ENCODE measurements at regions not wholly inside any gene's neighbourhood (a gene's known extent, or its start where the extent isn't known, plus 50 kb on each side); places are given as distances from the start of the nearest gene placed in this dataset.
A peak's percentile ranks its signal among the peaks of the same experiment; 100 is the strongest.

DNA sequence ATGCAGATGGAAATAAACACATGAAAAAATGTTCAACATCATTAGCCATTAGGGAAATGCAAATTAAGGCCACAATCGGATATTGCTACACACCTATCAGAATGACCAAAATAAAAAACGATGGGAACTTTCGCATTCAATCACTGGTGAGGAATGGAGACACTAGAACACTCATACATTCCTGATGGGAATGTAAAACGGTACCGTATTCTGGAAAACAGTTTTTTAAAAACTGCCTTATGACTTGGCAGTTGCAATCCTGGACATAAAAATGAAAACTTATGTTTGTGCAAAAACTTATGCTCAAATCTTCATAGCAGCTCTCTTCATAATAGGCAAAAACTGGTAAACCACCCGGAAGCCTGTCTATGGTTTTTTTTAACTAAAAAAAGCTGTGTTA, 146.0 kb downstream of the CEBPB start:
- TF ChIP-seq, protein P1, sequence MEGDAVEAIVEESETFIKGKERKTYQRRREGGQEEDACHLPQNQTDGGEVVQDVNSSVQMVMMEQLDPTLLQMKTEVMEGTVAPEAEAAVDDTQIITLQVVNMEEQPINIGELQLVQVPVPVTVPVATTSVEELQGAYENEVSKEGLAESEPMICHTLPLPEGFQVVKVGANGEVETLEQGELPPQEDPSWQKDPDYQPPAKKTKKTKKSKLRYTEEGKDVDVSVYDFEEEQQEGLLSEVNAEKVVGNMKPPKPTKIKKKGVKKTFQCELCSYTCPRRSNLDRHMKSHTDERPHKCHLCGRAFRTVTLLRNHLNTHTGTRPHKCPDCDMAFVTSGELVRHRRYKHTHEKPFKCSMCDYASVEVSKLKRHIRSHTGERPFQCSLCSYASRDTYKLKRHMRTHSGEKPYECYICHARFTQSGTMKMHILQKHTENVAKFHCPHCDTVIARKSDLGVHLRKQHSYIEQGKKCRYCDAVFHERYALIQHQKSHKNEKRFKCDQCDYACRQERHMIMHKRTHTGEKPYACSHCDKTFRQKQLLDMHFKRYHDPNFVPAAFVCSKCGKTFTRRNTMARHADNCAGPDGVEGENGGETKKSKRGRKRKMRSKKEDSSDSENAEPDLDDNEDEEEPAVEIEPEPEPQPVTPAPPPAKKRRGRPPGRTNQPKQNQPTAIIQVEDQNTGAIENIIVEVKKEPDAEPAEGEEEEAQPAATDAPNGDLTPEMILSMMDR (IDR thresholded peaks at IDR 0.05; ENCODE audit: borderline replicate concordance, insufficient read depth, low read depth, low read length): no peak
- no peak overlapping the region for H3K4me3 ChIP-seq (ENCODE audit: low read depth, low read length)

DNA sequence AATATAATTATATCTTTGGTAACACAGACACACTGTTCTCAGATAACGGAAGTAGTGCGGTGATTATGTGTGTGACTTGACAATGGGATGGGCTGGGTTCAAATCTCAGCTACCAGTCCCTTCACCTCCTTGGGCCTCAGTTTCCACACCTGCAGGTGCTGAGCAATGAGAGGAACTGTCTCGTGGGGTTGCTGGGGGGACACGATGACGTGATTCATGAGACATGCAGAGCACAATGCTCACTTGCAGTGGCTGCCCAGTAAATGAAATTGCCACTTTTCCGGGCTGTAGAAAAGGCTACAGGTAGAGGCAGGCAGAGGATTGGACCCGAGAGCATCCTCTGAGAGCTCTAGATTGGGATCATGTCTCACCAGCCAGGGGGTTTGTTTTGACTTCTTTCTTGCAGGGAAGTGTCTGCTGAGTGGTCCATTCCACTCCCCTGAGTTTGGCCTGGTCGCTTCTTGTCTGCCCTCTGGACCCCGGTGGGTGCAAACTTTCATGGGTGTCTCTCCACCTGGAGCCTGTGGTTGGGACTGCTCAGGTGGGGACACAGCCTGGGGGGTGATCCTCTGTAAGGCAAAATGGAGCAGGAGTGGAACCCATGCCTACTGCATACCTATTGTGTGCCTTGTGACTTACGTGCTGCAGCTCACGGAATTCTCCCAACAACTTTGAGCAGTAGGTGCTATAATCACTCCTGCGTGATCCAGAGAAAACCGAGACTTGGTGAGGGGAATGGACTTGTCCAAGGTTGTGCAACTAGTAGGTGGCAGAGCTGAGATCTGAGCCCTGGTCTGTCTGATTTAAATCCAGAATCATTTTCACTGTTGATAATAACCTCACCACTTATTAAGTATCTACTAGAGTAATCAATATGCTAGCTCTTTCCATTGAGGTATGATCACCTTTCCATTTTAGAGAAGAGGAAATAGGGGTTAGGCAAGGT, 147.2 kb downstream of the CEBPB start:
- TF ChIP-seq, protein P1 (IDR thresholded peaks at IDR 0.05; ENCODE audit: borderline replicate concordance, insufficient read depth, low read depth, low read length): no peak
- no peak overlapping the region for H3K4me3 ChIP-seq (ENCODE audit: low read depth, low read length)

DNA sequence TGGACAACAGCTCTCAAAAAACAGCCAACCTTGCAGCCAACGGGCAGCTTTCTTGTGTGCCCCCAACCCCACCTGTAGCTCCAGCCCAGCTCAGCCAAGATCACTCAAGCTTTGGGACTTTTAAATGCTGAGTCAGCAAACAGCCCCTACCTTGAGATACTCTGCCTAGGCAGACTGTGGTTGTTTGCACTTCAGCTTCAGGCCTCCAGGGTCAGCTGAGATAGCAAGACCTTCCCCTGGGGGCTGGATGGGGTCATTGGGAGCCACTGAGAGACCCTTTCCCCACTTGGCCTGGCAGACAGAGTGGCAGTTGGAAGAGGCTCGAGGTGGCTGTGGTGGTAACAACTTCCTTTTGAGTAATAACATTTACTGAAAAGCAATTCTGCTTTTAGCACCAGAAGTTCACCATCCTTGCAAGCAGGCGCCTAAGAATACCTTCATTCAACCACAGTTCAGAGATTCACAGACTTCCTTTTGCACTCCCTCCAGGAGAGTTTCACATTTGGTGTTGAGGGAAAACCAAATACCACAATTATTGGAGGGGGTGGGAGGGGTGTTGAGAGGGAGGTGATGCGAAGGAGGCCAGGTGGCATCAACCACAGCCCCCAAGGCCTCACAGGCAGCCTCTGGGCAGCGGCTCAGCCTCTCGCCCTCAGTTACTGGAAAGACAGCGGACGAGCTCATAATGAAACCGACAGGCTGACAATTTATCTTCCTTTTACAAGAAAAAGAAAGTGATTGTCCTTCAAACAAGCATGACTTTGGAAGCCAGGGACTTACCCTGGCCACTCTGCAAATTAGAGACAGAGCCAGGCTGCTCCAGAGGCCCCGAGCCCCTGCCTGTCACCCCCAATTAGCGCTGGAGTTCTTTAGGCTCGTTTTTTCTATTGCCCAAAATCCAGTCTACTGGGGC, 148.1 kb downstream of the CEBPB start:
- TF ChIP-seq, protein P1 (IDR thresholded peaks at IDR 0.05; ENCODE audit: borderline replicate concordance, insufficient read depth, low read depth, low read length): peak; percentile 32; the same call in 1 of the 2 replicates
- H3K4me3 ChIP-seq (ENCODE audit: low read depth, low read length): no peak overlapping the region

DNA sequence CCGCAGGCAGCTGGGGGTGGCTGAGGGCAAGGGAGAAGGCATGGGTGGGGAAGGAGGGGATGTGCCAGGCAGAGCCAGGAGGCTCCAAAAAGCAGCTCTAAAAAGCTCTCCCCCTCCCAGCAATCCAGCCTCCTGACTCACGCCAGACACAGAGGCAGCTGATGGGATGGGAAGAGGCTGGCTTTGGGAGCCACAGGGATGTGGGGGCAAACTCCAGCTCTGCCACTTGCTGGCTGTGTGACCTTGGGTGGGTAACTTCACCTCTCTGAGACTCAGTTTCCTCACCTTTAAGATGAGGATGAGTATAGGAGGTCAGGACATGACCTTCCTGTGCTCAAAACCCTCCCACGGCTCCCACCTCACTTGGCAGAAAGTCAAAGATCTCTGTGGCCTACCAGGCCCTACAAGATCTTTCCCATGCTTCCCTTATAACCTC, 148.9 kb downstream of the CEBPB start:
- TF ChIP-seq, protein P1 (IDR thresholded peaks at IDR 0.05; ENCODE audit: borderline replicate concordance, insufficient read depth, low read depth, low read length): no peak

DNA sequence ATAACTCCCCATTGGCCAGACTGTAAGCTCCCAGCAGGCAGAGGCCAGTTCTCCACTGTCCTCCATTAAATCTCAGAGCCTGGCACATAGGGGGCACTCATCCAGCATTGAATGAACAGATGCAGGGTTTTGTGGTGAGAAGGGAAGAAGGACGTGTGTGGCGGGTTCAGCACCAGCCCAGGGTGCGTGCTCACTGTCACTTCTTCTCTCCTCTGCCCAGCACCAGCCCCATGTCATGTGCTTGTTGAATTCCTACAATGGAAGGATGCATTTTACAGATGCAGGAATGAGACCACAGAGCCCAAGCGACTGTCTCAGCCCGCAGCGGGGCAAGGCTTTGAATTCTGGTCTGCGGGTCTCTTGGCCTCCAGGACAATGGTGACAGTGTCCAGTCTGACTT, 149.9 kb downstream of the CEBPB start:
- TF ChIP-seq, protein P1 (IDR thresholded peaks at IDR 0.05; ENCODE audit: borderline replicate concordance, insufficient read depth, low read depth, low read length): no peak
- H3K4me3 ChIP-seq (ENCODE audit: low read depth, low read length): no peak overlapping the region

More for the DNA sequence above, 148.9 kb downstream of the CEBPB start:
- no peak overlapping the region for H3K4me3 ChIP-seq (ENCODE audit: low read depth, low read length)

GRCh38 chr20:50341050-50341449, 150.4 kb downstream of the CEBPB start:
- TF ChIP-seq, protein P1 (IDR thresholded peaks at IDR 0.05; ENCODE audit: borderline replicate concordance, insufficient read depth, low read depth, low read length): no peak
- no peak overlapping the region for H3K4me3 ChIP-seq (ENCODE audit: low read depth, low read length)

Data from GM12875 (cell line).